OCI-LY3 (cell line): ENCODE measurements at regions not wholly inside any gene's neighbourhood (a gene's known extent, or its start where the extent isn't known, plus 50 kb on each side); places are given as distances from the start of the nearest gene placed in this dataset.
A peak's percentile ranks its signal among the peaks of the same experiment; 100 is the strongest.

Experiments
- H2AFZ ChIP-seq: fragments of 200-600, 300-600 bp; shearing (Covaris generic); 2 replicates; pipeline ENCODE4 v1.6.0; 2014; ENCODE audit warnings: antibody characterized with exemption, low read depth, low read length
- H3K27ac ChIP-seq: fragments of 200-600, 300-600 bp; sonication (generic); 2 replicates; pipeline ENCODE4 v1.5.1; 2014; ENCODE audit warnings: mild to moderate bottlenecking, low read length, moderate library complexity, mixed read lengths
- H3K27me3 ChIP-seq: fragments of 200-600, 300-600 bp; sonication (generic); 2 replicates; pipeline ENCODE4 v1.6.1; 2014; ENCODE audit warnings: low read depth, low read length, mixed read lengths
- H3K36me3 ChIP-seq: fragments of 200-600, 300-600 bp; sonication (generic); replicated peaks from 2 replicates; pipeline ENCODE3; 2014; ENCODE audit warnings: low read depth, low read length, mixed read lengths
- H3K4me1 ChIP-seq: fragments of 300-600, 200-600 bp; sonication (generic); 2 replicates; pipeline ENCODE4 v1.6.1; 2014; ENCODE audit warnings: low read length, mixed read lengths
- H3K4me2 ChIP-seq: fragments of 200-600, 300-600 bp; sonication (generic); 2 replicates; pipeline ENCODE4 v1.6.1; 2014; ENCODE audit warnings: low read length, mixed read lengths
- H3K4me3 ChIP-seq: fragments of 300-600, 200-600 bp; sonication (generic); 2 replicates; pipeline ENCODE4 v1.5.1; 2014; ENCODE audit warnings: antibody characterized with exemption, mild to moderate bottlenecking, low read length, moderate library complexity
- H3K79me2 ChIP-seq: fragments of 300-600, 200-600 bp; shearing (Covaris generic); 2 replicates; pipeline ENCODE4 v1.6.1; 2014; ENCODE audit warnings: mild to moderate bottlenecking, low read length, mixed read lengths
- H3K9ac ChIP-seq: fragments of 300-600, 200-600 bp; shearing (Covaris generic); 2 replicates; pipeline ENCODE4 v1.6.0; 2014; ENCODE audit warnings: mild to moderate bottlenecking, low read length, moderate library complexity
- H3K9me3 ChIP-seq: fragments of 200-600, 300-600 bp; shearing (Covaris generic); 2 replicates; pipeline ENCODE4 v1.6.1; 2014; ENCODE audit warnings: low read length, mixed read lengths; ENCODE audit not compliant: insufficient read depth
- H4K20me1 ChIP-seq: fragments of 200-600, 300-600 bp; sonication (generic); 2 replicates; pipeline ENCODE4 v1.6.1; 2016; ENCODE audit warnings: low read length, mixed read lengths; ENCODE audit not compliant: insufficient read depth
- CTCF ChIP-seq: fragments of 200-600, 300-600 bp; sonication (generic); IDR thresholded peaks from 2 replicates; pipeline ENCODE4 v1.5.1; 2014; ENCODE audit warnings: antibody characterized with exemption, low read length, low read depth
- EZH2phosphoT487 ChIP-seq: fragments of 200-600 bp; shearing (Covaris generic); IDR thresholded peaks from 2 replicates; pipeline ENCODE4 v1.6.1; 2018; ENCODE audit warnings: antibody characterized with exemption, mixed run types, low read depth

- Histone ChIP-seq H3K4me2 (no peak overlapping the region), H3K27ac (no peak overlapping the region), H4K20me1 (no peaks in the 10 kb centered on the region), H3K9me3 (no peaks in the 10 kb centered on the region), H3K9ac (no peak overlapping the region), H3K4me3 (no peak overlapping the region), H2AFZ (no peak overlapping the region), H3K4me1 (no peaks in the 10 kb centered on the region), H3K27me3 (peaks cover 8% of the 10 kb centered on the region), H3K79me2 (no peaks in the 10 kb centered on the region), H3K36me3 (no peaks in the 10 kb centered on the region)
- TF ChIP-seq EZH2phosphoT487 (no peak), CTCF (no peak)
These were observed 268.5 kb downstream of the BRINP2 start for GRCh38 chr1:177439301-177439700.

DNA sequence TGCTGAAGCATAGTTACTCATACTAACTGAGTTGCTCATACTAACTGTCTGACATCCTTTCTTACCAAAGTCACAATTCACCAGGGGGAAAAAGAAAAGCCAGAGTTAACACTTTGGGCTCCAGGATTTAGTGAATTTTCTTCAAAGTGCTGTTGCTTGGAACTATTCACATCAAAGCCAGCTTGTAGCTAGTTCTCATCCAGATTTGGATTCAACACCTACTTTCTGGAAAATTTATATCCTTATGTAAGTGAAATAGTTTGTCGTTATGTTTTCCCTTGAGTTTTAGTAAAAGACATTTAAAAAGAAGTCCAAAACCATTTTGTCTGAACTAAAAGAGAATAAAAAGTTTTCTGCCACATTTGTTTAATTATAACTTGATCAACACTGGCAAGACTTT is 264.6 kb downstream of the BRINP2 start:
- Histone ChIP-seq H3K27me3 (no peaks in the 10 kb centered on the region), H3K4me1 (no peaks in the 10 kb centered on the region), H3K9me3 (no peaks in the 10 kb centered on the region), H3K9ac (no peak overlapping the region), H3K79me2 (no peaks in the 10 kb centered on the region), H3K4me3 (no peak overlapping the region), H3K36me3 (no peaks in the 10 kb centered on the region), H3K4me2 (no peak overlapping the region), H3K27ac (no peak overlapping the region), H4K20me1 (no peaks in the 10 kb centered on the region), H2AFZ (no peak overlapping the region)
- TF ChIP-seq CTCF = no peak
- no peak for TF ChIP-seq EZH2phosphoT487

DNA sequence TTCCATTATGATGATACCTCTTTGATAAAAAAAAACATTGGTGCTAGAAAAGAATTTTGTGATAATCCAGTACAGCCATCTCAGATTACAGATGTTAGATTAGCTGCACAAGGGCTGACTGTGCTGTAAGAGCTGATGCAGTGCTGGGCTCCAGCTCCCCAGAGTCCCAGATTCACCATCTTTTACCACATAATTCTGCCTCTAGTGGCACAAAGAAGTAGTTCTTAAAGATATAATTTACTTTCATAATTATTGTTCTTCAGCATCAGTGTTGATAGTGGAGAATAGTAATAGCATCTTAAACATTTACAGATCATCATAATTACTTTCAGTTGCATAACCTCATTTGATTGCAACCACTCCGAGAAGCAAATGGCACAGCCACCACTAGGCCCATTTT is 262.1 kb downstream of the BRINP2 start:
- Histone ChIP-seq H4K20me1 (no peaks in the 10 kb centered on the region), H3K9me3 (no peaks in the 10 kb centered on the region), H3K4me3 (no peak overlapping the region), H3K9ac (no peak overlapping the region), H2AFZ (no peak overlapping the region), H3K79me2 (no peaks in the 10 kb centered on the region), H3K4me1 (no peaks in the 10 kb centered on the region), H3K36me3 (no peaks in the 10 kb centered on the region), H3K27ac (no peak overlapping the region), H3K27me3 (no peaks in the 10 kb centered on the region), H3K4me2 (no peak overlapping the region)
- TF ChIP-seq EZH2phosphoT487 = no peak
- TF ChIP-seq CTCF = peak; percentile 43

- Histone ChIP-seq H3K27me3 (no peaks in the 10 kb centered on the region), H3K36me3 (no peaks in the 10 kb centered on the region), H3K4me2 (no peak overlapping the region), H4K20me1 (no peaks in the 10 kb centered on the region), H2AFZ (no peak overlapping the region), H3K9me3 (no peaks in the 10 kb centered on the region), H3K4me1 (peaks cover 8% of the 10 kb centered on the region), H3K27ac (no peak overlapping the region), H3K4me3 (no peak overlapping the region), H3K9ac (no peak overlapping the region), H3K79me2 (no peaks in the 10 kb centered on the region)
- no peak for TF ChIP-seq EZH2phosphoT487
- TF ChIP-seq CTCF = no peak
These were observed 260.4 kb downstream of the BRINP2 start for GRCh38 chr1:177431123-177431522.
